Activated CD4-positive, alpha-beta T cell treated with anti-CD3 and anti-CD28 coated beads for 4 hours (primary cell): ENCODE measurements at regions not wholly inside any gene's neighbourhood (a gene's known extent, or its start where the extent isn't known, plus 50 kb on each side); places are given as distances from the start of the nearest gene placed in this dataset.

ENCODE experiments used
- DNase-seq, 2 donors: peaks; one replicate each; pipeline ENCODE4 v3.0.0-alpha.2; 2020

- DNase-seq: no peak
These were observed 113.8 kb upstream of the ARMC2 start for GRCh38 chr6:108734271-108734922.

DNA sequence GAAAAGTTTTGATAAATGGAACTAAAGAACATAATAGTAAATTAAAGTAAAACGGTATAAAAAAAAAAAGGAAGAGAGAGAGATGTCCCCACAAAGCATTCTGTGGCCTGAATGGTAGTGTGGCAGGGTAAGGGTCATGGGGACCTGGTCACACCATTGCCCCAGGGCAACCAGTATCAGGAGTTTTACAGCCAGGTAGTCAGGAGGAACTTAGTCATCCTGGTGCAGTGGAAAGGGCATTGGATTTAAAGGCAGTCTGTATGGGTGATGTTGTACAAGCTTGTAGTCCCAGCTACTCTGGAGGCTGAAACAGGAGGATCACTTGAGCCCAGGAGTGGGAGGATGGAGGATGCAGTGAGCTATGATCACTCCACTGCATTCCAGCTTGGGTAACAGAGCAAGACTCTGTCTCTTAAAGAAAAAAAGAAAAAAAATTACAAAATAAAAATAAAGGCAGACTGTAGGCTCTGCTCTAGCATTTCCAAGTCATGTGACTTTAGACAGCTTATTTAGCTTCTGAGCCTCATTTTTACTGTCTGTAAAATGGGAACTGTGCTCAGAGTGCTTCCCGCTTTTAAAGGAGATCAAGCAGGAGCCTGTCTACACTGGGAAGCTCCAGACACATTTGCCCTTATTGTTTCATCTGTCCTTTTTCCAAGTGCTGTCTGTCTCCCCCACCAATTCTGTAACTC, 112.8 kb upstream of the ARMC2 start:
- DNase-seq: no peak

- DNase-seq: no peak
These were observed 112.2 kb upstream of the ARMC2 start for GRCh38 chr6:108736002-108736361.

- no peak for DNase-seq
These were observed 111.4 kb upstream of the ARMC2 start for GRCh38 chr6:108736832-108737231.

DNA sequence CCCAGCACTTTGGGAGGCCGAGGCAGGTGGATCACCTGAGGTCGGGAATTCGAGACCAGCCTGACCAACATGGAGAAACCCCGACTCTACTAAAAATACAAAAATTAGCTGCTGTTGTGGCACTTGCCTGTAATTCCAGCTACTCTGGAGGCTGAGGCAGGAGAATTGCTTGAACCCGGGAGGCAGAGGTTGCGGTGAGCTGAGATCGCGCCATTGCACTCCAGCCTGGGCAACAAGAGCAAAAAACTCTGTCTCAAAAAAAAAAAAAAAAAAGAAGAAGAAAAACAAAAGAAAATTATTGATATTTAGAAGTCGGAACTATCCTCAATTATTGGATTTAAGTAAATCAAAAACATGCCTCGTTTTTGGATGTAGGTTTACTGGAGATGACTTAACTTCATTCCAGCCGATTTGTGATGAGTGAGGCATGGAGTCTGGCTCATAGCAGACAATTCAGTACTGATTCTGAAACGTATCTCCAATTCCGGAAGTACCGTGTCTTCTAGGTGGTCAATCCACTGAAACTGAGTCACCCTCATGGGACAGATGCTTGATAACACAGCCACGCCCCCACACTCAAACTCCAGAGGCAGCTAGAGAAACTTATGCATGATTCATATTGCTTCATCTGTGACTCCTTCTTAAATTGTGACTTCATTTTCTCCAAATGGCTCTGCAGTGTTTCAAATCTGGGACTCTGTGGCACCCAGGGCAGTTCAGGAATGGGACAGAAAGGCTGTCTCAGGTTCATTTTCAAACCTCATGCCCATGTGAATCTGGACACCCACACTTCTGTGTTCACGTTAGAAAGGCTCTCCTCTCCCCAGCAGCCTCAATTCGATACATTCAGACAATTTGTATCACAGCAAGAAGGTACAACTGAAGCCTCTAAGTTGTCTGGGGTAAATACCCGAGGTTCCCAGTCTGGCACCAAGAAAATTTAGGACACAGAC, 110.4 kb upstream of the ARMC2 start:
- no peak for DNase-seq

GRCh38 chr6:108738684-108739416, 109.4 kb upstream of the ARMC2 start:
- no peak for DNase-seq

DNA sequence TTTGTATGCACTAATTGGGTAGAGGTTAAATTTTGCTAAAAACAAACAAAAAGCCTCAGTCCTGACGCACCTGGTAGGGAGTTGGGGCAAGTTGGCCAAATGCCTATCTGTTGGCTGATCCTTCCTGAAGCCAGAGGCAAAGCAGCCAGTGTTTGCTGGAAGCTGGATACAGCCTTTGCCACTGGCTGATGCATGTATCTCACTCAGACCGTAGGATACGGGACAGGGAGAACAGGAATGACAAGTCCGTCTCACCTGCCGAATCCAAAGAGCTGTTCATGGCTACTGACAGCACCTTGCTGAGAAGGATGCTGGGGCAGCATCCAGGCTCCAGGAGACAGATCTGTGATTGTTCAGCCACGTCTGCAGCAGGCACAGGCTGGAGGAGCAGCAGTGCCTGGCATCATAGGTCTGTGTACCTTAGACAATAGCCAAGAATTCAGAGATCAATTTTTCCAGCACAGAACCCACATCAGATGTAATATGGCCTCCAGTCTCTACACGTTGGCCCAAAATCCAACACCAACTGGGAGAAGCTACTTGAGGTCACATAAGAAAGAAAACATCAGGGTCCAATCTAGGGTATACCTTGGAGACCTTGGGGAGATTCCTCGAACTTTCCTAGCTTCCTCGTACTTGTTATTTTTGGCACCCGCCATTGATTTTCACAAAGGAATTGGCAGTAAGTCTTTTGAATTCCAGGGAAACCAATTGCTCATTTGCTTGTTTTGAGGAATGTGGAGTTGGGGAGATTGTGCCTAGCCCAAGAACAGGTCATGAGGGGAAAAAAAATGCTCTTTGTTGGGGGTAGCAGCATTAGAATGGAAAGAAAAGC, 108.5 kb upstream of the ARMC2 start:
- DNase-seq: no peak

DNA sequence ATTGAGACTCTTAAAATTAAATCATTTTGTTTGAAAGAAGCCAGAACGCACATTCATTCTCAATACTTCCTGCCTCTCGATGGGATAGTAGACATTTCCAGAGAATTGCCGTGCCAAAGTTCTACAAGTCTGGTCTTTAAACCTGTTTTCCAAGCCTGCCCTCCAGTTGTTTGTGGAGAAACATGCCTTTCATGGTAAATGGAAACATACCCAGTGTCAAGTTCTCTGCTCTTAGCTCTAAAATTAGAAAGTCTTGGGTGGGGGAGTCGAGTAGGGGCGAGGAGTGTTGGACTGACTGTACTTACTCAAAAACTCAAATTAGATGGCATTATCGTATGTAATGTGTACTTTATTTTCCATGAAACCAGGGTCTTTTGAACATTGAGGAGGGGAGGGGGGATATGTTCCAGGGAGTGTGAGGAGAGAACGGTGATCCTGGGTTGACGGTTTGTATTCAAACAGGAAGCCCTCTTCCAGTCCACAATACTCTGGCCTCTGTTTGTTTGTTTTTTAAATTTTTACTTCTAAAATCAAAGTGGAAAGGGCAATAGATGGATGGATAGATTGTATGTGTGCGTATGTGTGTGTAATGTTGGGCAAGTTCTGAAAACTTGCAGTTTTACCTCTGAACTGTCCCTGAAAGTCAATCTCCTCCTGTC, 106.8 kb upstream of the ARMC2 start:
- no peak for DNase-seq

DNA sequence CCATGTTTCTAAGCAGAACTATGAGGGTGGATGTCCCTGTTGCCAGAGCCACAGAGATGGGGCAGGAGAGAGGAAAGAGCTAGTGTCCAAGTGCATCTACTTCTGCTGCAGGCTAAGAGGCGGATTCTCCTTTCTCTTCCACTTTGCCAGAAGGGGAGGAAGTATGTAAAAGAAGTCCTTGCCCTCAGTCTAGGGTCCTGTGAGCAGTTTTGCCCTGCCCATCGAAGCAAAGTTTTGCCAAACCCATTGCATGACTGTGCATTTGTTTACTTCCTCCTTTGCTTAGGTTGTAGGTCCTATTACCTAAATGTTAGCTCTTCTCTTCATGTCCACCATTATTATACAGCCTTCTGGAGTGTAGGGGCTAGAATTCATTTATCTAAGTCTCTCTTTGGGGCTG, 106.2 kb upstream of the ARMC2 start:
- DNase-seq: no peak

DNA sequence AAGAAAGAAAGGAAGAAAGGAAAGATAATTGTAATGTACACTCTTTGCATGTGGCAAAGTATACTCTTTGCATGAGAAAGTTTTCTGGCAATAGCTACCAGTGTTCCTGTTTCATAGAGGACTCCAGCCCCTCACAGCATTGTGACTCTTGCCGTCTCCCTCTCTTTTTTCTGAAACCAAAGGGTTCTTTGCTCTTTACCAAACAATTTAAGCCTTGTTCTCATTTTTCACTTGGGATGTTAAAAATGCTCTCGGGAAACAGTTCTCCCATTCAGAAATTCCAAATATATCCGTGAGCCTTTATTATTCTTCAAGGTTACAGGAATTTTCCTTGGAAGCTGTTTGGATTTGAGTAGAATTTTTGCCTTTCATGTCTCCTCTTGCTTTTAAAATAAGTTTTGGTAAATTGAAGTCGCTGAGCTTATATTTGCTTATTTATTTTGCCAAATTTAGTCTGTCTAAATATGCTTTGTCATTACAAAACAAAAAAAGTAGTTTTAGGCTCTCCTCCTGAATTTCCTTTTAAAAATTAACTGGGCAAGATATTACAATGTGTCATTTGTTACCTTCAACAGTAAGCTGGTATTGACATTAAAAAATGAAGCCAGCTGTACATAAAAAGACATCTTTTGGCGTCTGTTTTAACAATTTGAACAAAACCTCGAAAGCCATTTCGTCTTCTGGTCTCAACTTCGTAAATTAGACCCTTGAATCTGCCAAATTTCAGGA, 103.8 kb upstream of the ARMC2 start:
- DNase-seq: no peak

DNA sequence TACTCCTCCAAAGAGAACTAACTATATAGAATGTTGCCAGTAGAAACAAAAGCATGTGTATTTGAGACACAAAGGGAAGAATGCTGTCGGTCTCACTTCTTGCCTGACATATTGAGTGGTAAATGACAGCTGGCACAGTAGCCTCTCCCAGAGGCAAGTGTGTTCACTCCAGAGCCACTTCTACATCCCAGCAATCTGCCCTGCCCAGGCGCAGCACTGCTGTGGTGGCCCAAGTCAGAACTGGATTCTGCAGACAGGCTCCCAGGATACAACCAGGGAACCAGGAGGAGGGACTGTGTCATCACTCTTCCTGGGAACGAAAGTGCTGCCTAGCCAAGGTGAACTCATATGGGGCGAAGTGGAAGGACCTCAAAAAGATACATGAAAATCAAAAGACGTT, 103.2 kb upstream of the ARMC2 start:
- DNase-seq: no peak

DNA sequence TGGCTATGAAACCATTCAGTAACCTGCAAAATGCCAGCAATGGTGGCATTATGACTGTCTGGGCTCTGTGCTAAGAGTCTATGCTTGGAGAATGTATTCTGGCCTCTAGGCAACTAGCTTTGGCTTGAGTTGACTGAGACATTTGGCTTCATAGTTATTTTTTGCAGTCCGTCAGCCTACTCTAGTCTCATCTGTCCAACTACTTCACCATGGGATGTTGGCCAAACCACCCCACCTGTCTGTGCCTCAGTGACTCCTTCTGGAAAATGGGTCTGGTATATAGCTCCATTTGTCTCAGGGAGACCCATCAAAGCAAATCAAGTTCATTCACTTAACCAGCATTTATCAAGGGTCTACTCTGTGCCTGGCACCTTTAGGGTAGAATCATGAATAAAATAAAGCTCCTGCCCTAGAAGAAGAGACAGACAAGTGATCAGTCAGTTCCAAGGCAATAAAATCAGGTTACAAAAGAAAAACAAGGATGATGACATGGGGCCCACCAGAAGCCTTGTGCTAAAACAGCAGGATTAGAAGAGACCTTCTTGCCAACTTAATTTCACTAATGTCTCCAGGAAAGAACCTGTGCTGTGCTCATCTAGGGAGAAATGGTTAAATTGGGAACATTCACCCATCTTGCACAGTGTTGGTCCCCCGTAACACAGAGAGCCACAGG, 102.4 kb upstream of the ARMC2 start:
- no peak for DNase-seq

- DNase-seq: no peak
These were observed 101.9 kb upstream of the ARMC2 start for GRCh38 chr6:108746366-108746765.

GRCh38 chr6:108746836-108747575, 101.2 kb upstream of the ARMC2 start:
- DNase-seq: no peak

GRCh38 chr6:108748055-108748454, 100.2 kb upstream of the ARMC2 start:
- DNase-seq: no peak

GRCh38 chr6:108748959-108749358, 99.3 kb upstream of the ARMC2 start:
- DNase-seq: no peak

DNA sequence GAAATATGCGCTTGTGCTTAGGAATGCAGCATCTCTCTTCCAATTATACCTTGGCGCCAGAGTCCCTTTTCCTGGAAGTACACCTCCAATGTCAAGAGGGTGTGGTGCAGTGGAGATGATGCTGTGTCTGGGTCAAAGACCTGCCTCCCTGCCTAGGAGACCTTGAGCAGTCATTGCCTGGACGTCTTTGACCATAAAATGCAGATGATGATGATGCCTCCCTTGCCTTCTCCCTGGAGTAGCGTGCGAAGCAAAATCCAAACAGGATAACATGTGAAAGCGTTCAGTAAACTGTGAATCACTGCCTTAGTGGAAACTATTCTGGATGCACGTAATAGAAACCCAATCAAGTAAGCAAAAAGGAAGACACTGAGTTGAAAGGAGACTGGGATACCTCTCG, 97.4 kb upstream of the ARMC2 start:
- no peak for DNase-seq

- DNase-seq: no peak
These were observed 96.9 kb upstream of the ARMC2 start for GRCh38 chr6:108751282-108751681.
